Prostate gland (tissue), 2 donors: ENCODE measurements at regions not wholly inside any gene's neighbourhood (a gene's known extent, or its start where the extent isn't known, plus 50 kb on each side); places are given as distances from the start of the nearest gene placed in this dataset.

ENCODE experiments used
- DNase-seq: peaks from one replicate; pipeline ENCODE4 v3.0.0-alpha.2; 2019; ENCODE audit warnings: low spot score
- H3K27ac ChIP-seq, 2 donors: fragments of 200-600 bp; sonication (generic); 2 replicates each; pipeline ENCODE4 v1.5.1; 2017 to 2019
- H3K27me3 ChIP-seq: fragments of 200-600 bp; sonication (generic); replicated peaks from 2 replicates; pipeline ENCODE4 v1.5.1; 2019; ENCODE audit not compliant: insufficient read depth
- H3K36me3 ChIP-seq, 2 donors: fragments of 200-600 bp; sonication (generic); 1 replicate in 1 of 2; 2 replicates in 1 of 2; pipeline versions ENCODE4 v1.5.1 to v1.8.1; 2017 to 2019
- H3K4me1 ChIP-seq: fragments of 200-600 bp; sonication (generic); replicated peaks from 2 replicates; pipeline ENCODE4 v1.5.1; 2019
- H3K4me3 ChIP-seq, 2 donors: fragments of 200-600 bp; sonication (generic); 2 replicates each; pipeline ENCODE4 v1.5.1; 2017 to 2019
- H3K9me3 ChIP-seq: fragments of 200-600 bp; sonication (generic); 2 replicates; pipeline ENCODE4 v1.5.1; 2017
- POLR2A ChIP-seq: fragments of 450-650 bp; IDR thresholded peaks from one replicate; pipeline ENCODE4 v1.6.1; 2016; ENCODE audit warnings: antibody characterized with exemption, mild to moderate bottlenecking
- POLR2AphosphoS5 ChIP-seq: sonication (generic); formaldehyde crosslinking; IDR thresholded peaks from one replicate; pipeline ENCODE4 v1.6.1; 2017; ENCODE audit warnings: antibody characterized with exemption
- WGBS: methylation state at CpG from one replicate; pipeline ENCODE4 v1.1.5; 2018; 5-methylcytosine and 5-hydroxymethylcytosine counted together
- intact Hi-C: fragments of 100-400 bp; cut with DNase I; formaldehyde crosslinking; loops from one replicate; pipeline ENCODE4 v1.14.2; 2022
- TF ChIP-seq, protein P1 (sequence below), 4 experiments: fragments of 200-600 bp in 2 of 4; fragments of 450-650 bp in 2 of 4; sonication (generic) in 2 of 4; IDR thresholded peaks; 1 replicate in 3 of 4; 2 replicates in 1 of 4; pipeline ENCODE4 v1.5.1; 2016 to 2019; ENCODE audit warnings: antibody characterized with exemption in 4 of 4, mild to moderate bottlenecking in 2 of 4, moderate library complexity in 2 of 4

DNA sequence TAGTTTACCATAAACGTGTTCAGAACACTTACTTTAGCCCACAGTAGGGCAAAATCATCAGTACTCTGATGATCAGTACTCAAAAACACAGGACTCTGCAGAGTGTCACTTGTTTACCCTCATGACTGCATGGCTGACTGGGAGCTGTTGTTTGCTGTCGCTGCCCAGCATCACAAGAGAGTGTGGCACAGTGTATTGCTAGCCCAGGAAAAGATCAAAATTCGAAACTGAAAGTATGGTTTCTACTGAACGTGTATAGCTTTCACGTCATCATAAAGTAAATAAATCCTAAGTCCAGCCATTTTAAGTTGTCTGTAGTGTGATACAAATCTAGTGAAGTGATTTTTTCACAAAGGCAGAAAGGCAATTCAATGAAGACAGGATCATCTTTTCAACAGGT is 184.6 kb downstream of the RAMP3 start:
- DNase-seq, result no peak
- intact Hi-C loops, result no loop called here
- no peak overlapping the region for H3K4me3 ChIP-seq
- no peaks in the 10 kb centered on the region for H3K9me3 ChIP-seq
- WGBS, result 60% methylated on average over 5 of the region's 5 CpGs
- no peaks in the 10 kb centered on the region for H3K27me3 ChIP-seq
- no peaks in the 10 kb centered on the region for H3K36me3 ChIP-seq
- TF ChIP-seq POLR2AphosphoS5 (no peak), POLR2A (no peak)
- TF ChIP-seq, protein P1, sequence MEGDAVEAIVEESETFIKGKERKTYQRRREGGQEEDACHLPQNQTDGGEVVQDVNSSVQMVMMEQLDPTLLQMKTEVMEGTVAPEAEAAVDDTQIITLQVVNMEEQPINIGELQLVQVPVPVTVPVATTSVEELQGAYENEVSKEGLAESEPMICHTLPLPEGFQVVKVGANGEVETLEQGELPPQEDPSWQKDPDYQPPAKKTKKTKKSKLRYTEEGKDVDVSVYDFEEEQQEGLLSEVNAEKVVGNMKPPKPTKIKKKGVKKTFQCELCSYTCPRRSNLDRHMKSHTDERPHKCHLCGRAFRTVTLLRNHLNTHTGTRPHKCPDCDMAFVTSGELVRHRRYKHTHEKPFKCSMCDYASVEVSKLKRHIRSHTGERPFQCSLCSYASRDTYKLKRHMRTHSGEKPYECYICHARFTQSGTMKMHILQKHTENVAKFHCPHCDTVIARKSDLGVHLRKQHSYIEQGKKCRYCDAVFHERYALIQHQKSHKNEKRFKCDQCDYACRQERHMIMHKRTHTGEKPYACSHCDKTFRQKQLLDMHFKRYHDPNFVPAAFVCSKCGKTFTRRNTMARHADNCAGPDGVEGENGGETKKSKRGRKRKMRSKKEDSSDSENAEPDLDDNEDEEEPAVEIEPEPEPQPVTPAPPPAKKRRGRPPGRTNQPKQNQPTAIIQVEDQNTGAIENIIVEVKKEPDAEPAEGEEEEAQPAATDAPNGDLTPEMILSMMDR (IDR thresholded peaks at IDR 0.05), result no peak
- H3K27ac ChIP-seq, result no peak overlapping the region
- no peaks in the 10 kb centered on the region for H3K4me1 ChIP-seq

DNA sequence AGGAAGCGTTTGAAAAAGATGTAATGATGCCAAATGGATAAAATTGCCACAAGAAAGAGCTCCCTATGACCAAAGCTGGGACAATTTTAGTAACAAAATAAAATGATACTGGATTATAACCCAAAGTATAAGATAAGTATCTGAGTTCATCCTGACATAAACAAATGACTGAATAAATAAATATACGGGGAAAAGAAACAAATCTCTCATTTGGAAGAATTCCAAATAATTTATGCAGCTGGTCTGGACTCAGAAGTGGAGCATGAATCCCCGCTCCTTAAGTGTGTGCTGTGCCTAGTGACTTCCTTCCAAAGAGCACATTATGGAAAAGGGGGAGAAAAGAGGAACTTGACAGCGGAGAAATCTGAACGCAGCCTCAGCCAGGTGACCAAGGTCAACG is 186.2 kb downstream of the RAMP3 start:
- intact Hi-C loops, result no loop called here
- Histone ChIP-seq H3K36me3 (no peaks in the 10 kb centered on the region), H3K27ac (no peak overlapping the region), H3K9me3 (no peaks in the 10 kb centered on the region), H3K4me1 (no peaks in the 10 kb centered on the region), H3K27me3 (no peaks in the 10 kb centered on the region), H3K4me3 (no peak overlapping the region)
- DNase-seq, result no peak
- TF ChIP-seq, protein P1 (IDR thresholded peaks at IDR 0.05), result no peak
- TF ChIP-seq POLR2AphosphoS5, result no peak
- no peak for TF ChIP-seq POLR2A
- 24% methylated on average over 6 of the region's 6 CpGs for WGBS

DNA sequence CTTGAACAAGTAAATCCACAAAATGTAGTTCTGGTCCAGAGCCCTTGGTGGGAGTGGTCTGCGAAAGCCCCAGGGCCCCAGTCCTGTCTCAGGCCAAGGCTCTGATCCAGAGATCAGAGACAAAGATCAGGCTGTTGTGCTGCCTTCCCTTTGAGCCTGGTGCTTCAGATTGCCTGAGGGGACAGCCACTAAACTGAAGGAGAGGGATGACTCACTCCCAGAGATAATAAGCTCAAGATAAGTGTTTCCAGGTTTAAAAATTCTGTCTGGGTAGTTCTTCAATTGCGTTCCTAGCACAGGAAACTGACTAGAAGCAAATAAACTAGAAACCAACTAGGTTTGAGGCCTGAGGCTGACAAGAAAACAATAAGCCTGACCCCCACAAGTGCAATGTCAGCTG is 190.2 kb downstream of the RAMP3 start:
- no peak for DNase-seq
- intact Hi-C loops, result no loop called here
- 25% methylated on average over 2 of the region's 2 CpGs for WGBS

DNA sequence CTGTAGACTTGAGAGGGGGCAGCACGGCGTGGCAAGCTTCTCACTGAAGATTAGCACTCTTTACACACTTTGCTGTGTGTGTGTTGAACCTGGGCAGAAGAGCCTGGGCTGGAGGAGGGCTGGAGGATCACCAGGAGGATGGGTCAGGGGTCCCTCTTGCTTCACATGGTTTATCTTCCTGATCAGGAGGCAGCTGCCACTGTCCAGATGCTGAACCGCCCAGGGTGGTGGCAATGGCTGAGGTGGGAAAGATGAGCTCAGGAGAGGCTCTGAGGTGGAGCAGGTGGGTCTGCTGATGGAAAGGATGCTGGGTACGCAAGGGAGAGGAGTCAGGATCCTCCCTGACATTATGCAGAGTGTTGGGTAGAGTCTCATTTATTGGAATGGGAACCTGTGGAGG is 191.5 kb downstream of the RAMP3 start:
- Histone ChIP-seq H3K4me3 (no peak overlapping the region), H3K27ac (no peak overlapping the region), H3K27me3 (no peaks in the 10 kb centered on the region), H3K4me1 (no peaks in the 10 kb centered on the region), H3K9me3 (no peaks in the 10 kb centered on the region), H3K36me3 (no peaks in the 10 kb centered on the region)
- WGBS, result 94% methylated on average over 4 of the region's 4 CpGs
- DNase-seq, result no peak
- TF ChIP-seq POLR2A, result no peak
- TF ChIP-seq, protein P1 (IDR thresholded peaks at IDR 0.05), result no peak
- intact Hi-C loops, result no loop called here

More for the DNA sequence above, 190.2 kb downstream of the RAMP3 start:
- Histone ChIP-seq H3K9me3 (no peaks in the 10 kb centered on the region), H3K36me3 (no peaks in the 10 kb centered on the region), H3K27ac (no peak overlapping the region), H3K4me1 (no peaks in the 10 kb centered on the region), H3K27me3 (no peaks in the 10 kb centered on the region), H3K4me3 (no peak overlapping the region)
- TF ChIP-seq POLR2AphosphoS5 (no peak), POLR2A (no peak)
- TF ChIP-seq, protein P1 (IDR thresholded peaks at IDR 0.05), result no peak

DNA sequence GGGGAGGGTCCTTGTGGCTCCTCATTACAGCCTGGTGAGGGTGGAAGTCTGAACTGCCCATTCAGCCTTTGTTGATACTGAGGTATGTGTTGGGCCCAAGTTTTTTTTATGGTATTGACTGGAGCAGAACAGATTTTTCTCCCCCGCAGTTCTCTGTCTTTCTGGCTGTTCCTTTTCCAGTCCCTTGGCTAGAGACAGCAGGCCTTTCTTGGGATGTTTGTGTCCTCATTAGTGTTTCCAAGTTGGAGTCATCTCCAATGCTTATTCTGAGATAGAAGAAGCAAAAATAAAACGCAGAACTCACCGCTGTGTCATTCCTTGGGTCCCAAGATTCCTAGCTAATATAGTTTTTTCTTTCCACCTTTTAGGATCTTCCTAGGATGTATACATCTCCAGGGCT is 193.3 kb downstream of the RAMP3 start:
- Histone ChIP-seq H3K4me1 (no peaks in the 10 kb centered on the region), H3K9me3 (no peaks in the 10 kb centered on the region), H3K4me3 (no peak overlapping the region), H3K27ac (no peak overlapping the region), H3K27me3 (no peaks in the 10 kb centered on the region), H3K36me3 (no peaks in the 10 kb centered on the region)
- 93% methylated on average over 3 of the region's 3 CpGs for WGBS
- no peak for DNase-seq
- intact Hi-C loops, result no loop called here
- TF ChIP-seq POLR2AphosphoS5 (no peak), POLR2A (no peak)
- TF ChIP-seq, protein P1 (IDR thresholded peaks at IDR 0.05), result no peak
